GM18511 (cell line): ENCODE measurements at regions not wholly inside any gene's neighbourhood (a gene's known extent, or its start where the extent isn't known, plus 50 kb on each side); places are given as distances from the start of the nearest gene placed in this dataset.
"Not testable (repeated sequence)": the region's sequence is repeated elsewhere in the genome, so short reads cannot be mapped to it uniquely, and the experiment has no call there.

ENCODE experiments used
- ATAC-seq: cut with Tn5 transposase; IDR thresholded peaks from one replicate; pipeline ENCODE4 v1.9.1; 2021; ENCODE audit warnings: mild to moderate bottlenecking, moderate library complexity; ENCODE audit not compliant: unreplicated experiment

DNA sequence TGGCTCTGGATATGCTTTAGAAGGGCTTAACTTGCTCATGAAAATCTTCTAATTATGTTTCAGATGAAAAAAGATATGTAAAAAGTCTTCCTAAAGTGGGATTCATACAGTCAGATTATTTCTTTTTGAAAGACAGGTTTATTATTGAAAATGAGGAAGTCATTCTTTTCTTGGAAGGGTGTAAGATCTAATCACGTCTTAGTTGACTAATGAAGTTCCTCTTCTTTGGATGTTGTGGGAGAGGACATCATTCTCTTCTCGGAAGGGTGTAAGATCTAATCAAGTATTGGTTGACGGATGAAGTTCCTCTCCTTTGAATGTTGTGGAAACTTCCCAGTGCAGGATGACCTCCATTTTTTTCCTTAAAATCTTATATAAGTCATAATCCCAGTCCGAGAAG, 74.9 kb downstream of the ALG10 start:
- no peak for ATAC-seq

DNA sequence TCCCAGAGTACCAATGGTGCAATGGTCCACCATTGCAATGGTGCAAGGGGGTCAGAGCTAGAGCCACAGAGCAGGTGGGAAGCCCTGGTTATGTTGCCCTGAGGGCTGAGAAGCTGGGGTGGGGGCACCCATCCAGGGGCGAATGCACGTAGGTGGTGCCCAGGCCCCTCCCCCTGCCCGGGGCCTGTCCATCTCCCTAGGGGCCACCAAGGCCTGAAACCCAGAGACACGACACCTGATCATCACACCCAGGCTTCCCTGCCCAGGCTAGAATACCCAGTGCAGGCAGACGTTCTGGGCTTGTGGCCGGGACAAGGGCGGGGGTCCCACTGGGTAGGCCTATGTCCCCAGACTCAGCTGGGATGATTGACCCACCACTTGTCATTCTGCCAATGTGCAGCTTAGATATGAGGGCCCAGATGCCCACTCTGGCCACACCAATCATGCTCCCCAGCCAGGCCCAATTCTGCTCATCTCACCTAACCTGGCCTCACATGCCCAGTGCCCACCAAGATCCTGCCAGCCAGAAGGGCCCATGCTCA, 83.2 kb downstream of the ALG10 start:
- no peak for ATAC-seq

DNA sequence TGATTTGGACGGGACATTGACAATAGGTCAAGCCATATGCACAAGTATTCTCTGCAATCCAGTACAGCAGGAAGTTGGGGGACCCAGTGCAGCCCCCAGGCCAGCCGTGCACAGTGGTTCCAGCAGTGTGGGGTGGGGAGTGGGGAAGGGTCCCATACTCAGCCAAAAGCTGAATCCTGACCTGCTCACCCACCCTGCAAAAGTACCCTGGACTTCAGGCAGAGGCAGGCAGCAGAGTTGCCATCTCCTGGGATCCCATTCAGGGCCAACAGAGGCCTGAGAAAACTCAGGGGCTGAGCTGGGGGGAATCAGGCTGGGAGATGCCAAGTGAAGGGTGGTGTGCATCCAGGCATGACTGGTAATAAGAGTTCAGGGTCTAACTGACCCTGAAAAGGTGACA, 83.9 kb downstream of the ALG10 start:
- ATAC-seq: no peak

DNA sequence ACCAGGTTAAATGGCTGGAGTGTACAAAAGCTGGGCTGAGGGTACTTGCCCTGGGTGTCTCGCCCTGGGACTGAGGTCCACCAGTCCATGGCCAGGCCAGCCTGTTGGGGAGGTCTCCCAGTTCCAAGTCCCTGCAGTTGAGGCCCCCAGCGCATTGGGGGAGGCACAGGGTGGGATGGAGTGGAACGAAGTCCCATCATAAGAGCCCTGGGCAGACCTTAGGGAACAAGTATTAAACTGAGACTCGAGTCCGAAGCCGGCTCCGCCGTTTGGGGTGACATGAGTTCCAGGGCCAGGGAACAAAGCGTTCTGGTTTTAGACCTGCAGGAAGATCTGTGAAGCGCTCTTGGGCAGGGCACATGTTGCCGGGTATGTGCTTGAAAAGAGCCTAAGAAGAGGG, 84.7 kb downstream of the ALG10 start:
- no peak for ATAC-seq

DNA sequence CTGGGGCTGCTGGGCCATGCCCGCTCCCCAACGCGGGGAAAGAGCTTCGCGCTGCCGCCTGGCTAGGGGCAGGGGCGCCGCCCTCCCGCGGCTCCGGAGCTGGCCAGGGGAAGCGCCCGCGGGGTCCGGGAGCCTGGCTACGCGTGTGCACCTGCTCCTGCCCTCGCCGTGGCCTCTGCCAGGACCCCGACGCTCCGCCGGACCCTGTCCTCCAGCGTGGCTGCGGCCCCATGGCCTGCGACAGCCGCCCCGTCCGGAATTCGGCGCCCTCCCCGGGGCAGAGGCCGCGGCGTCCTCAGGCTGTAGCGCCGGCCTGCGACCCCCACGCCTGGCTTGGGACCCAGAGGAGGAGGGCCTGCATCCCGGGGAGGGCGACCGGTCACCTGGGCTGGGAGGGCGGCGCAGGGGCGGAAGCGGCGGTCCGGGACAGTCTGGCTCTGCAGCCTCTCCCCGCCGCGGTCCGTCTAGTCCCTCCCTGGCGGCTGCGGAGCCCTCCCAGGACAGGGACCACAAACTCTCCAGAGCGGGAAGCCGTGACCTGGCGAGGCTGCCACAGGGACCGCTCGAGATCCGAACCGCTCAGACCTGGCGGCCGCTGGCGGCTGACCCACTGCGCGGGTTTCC, 85.6 kb downstream of the ALG10 start:
- no peak for ATAC-seq

DNA sequence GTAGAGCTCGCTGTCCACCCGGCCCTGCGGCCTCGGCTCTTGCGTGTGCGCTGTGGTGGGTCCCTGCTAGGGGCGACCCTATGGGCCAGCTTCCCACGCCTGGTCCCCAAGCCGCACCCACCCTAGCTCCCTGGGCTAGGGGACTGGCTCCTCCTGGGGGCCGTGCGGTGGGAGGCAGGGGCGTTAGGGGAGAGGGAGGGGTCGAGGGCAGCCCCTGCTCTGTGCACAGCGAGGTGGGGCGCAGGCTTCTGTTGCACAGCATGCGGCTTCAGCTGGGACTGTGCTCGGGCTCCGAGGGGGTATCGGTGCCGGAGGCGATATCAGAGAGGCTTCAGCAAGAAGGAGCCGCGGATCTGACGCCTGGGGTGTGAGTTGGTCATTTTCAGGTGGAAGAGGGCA, 86.1 kb downstream of the ALG10 start:
- no peak for ATAC-seq

DNA sequence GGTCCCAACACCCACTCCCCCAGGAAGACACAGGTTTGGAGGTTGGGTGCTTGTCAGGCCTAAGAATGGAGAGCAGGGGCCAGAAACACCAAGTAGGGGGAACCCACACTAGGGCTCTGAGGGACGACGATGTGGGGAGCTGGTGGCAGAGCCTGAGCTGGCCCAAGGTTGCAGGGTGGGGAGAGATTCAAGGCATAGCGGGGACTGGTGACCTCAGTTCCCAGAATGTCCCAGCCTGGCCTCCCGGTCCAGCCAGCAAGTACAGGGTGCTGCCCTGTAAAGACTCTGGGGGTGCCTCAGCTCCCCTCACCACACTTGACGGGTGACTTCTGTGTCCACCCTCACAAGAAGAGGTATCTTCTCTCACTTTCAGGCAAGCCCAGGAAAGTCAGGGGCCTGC, 86.7 kb downstream of the ALG10 start:
- ATAC-seq: no peak

DNA sequence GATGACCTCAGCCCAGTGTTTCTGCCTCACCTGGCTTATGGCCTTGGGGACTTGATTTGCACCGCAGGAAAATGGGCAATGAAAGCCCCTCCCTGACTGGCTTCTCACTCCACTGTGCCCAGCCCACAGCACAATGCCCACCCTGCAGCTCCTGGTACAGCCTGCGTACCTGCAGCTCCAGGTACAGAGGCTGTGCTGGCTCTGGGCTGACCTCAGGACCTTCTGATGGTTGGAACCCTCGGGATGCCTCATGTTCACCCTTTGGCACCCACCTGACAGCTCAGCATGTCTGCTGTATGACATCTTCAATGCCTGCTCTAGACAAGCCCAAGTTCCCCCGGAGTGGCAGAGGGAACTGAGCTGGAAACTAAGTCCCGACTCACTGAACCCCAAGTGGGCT, 87.1 kb downstream of the ALG10 start:
- no peak for ATAC-seq

DNA sequence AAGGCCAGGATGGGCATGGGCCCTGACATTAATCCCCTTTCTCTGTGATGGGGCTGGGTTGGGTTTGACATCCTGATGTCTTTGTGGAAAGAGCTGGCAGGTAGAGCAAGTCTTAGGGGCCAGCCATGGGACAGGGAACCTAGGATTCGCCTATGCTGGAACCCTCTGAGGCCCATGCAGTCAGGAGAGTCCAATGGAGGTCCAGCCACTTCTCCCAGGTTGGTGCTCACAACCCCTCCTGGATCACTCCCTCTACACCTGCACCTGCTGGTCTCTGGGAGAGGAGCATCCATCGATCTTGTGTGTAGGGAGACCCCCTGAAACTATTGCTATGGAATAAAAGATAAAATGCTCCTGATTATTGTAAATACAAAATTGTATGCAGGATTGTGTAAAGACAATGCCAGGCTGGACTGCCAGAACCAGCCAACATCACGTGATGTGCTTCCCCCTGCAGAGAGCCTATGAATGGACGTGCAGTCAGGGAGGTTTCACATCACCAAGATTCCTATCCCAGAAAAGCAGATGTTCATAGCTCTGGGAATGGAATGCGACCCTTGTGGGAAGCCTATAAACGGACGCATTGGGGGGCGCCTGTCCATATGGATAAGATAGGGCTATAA, 87.7 kb downstream of the ALG10 start:
- ATAC-seq: not testable (repeated sequence)

DNA sequence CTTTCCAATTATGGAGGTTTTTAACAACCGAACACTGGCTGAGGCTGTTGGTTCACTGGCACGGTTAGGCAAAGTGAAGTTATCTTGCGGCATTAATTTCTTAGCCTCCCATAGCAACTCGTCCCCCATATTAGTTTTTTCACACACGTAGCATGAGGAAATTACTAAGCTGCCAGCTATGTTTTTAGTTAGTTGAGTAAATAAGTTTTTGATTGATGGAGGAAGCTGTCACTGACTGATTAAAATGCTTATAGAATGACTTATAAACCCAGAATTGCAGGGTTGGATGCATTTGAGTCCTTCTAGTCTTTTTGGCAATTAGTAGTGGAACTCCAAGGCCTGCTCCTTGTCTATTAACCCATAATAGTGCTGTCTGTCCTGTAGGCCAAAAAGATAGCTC, 97.1 kb downstream of the ALG10 start:
- no peak for ATAC-seq

DNA sequence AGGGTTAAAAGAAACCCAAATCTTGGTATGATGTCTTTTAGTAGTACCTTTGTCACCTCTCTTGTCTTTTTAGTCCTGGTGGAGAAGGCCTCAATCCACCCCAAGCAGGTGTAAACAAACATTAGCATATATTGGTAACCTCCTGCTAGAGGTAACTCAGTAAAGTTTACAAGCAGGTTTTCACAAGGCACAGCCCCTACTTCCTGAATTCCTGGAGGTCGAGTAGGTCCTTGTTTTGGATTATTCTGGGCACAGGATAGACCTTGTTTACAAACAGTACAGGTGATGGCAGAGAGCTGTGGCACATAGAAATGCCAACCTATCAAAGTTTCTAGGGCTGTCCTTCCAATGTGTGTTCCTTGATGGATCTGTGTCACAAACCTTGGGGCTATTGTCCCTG, 99.1 kb downstream of the ALG10 start:
- ATAC-seq: no peak

DNA sequence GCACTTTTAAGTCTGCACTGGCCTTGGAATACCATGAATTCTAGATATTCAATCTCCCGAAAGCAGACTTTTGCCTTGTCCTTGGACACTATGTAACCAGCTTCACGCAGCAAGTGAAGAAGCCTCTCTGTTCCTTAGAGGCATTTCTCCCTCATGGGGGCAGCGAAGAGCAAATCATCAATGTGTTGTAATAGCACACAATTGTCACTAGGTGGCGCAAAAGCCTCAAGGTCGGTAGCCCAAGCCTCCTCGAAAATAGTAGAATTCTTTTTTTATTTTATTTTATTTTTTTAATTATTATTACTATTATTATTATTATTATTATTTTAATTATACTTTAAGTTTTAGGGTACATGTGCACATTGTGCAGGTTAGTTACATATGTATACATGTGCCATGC, 100.8 kb downstream of the ALG10 start:
- ATAC-seq: peak; percentile 61

DNA sequence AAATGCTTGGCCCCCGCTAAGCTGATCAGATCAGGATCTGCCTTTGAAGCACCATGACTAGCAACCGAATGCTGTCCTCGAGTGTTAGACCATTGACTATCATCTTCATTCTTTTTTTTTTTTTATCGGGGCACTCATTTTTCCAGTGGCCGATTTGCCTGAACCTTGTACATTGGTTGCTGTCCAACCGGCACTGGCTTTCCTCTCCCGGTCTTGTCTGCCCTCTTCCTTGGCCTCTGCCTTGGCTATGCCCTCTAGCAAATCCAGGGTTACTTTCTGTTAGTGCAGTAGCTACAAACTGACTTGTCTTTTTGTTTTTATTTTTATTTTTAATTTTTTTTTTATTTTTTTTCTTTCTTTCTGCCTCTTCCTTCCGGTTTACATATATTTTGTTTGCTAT, 102.3 kb downstream of the ALG10 start:
- no peak for ATAC-seq

DNA sequence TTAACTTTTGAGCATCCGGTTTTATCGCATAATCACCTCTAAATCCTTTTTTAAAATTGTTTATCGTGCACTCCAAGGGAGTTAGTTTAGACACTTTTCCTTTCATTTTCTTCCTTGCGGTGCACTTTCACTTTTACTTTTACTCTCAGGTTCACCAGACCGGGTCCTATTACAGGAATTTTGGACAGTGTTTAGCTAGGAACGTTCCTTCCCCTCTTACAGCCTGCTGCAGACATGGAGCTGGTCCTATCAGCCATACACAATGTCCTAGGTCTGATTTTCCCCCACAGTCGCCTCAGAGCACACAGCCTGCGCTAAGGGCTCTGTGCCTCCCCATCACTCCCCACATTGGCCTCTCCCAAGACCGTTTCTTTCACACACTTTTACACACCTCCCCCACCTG, 103.9 kb downstream of the ALG10 start:
- peak; percentile 72 for ATAC-seq

DNA sequence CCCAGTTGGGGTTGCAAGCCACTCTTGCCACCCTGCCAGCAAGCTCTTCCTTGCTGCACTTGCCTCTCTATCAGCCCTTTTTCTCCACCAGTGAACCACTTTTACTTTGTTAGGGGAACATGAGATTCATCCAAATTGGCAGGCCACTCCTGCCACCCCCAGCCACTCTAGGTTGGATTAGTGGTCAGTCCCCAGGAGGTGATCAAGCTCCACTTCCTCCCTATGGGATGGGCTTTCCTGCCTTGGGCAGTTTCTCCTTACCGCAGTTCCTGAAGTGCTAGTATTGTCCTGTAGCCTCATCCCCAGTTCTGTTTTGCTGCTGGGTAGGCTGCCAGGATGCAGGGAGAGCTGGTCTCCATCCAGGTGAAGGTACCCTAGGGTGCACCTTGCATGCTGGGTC, 104.5 kb downstream of the ALG10 start:
- ATAC-seq: no peak

DNA sequence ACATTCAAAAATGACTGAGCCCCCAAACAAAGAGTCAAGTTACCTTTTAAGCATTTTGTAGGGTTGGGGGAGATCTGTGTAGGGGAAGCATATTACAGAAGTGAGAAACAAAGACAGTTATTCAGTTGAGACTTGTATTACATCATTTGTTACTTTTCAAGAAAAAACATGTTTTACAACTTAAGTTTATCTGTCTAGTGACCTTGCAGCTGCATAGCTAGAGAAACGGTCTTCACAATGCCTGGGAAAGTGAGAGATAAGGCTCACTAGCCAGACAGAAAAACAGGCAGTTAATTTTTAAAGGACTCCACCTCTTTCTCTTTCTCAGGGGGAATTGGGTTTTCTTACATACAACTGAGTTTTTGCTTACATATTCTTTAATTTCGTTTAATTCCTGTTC, 105.1 kb downstream of the ALG10 start:
- ATAC-seq: not testable (repeated sequence)

DNA sequence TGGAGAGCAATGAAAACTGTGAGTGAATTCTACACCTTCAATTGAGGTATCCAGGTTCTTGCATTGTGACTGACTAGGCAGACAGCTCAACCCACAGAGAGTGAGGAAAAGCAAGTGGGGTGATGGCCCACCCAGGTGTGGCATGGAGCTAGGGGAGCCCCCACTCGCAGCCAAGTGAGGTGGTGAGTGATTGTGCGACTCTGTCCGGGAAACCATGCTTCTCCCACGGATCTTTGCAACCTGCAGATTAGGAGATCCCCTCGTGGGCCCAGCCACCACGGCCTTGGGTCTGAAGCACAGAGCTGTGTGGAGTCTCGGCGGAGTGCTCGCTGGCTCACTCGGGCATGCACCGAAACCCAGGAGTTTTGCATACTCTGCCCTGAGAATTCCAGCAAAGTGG, 120.1 kb downstream of the ALG10 start:
- ATAC-seq: no peak

DNA sequence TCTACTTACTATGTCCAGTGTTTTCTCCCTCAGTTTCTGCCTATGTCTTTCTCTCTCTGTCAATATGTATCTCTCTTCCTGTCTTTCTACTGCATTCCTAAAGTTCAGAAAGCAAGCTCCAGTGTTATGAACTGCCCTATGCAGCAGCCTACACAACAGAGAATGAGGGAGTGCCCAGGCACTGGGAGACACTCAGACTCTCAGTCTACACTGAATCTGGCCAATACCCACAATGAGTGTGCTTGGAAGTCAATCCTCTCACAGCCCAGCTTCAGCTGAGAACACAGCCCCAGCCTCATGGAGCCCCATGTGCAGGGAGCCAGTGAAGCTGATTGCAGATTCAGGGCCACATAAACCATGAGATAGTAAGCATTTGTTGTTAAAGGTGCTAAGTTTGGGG, 128.7 kb downstream of the ALG10 start:
- ATAC-seq: no peak

DNA sequence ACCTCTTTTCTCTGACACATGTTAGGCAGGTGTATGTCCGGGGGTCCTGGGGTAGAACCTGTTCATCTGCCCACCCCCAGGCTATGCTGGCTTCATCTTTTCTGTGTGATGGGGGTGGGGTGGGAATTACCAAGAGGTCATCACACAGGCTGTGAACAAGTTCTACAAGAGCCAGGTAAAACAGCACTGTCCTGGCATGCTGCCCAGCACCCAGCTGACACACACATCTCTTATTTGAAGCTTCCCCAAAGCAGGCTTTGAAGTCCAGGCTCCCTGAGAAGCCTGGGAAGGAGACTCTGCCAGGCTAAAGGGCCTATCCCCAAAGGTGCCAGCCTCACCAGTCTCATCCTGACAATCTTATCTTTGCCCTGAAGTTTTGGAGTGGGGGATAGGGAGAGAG, 141.1 kb downstream of the ALG10 start:
- no peak for ATAC-seq

DNA sequence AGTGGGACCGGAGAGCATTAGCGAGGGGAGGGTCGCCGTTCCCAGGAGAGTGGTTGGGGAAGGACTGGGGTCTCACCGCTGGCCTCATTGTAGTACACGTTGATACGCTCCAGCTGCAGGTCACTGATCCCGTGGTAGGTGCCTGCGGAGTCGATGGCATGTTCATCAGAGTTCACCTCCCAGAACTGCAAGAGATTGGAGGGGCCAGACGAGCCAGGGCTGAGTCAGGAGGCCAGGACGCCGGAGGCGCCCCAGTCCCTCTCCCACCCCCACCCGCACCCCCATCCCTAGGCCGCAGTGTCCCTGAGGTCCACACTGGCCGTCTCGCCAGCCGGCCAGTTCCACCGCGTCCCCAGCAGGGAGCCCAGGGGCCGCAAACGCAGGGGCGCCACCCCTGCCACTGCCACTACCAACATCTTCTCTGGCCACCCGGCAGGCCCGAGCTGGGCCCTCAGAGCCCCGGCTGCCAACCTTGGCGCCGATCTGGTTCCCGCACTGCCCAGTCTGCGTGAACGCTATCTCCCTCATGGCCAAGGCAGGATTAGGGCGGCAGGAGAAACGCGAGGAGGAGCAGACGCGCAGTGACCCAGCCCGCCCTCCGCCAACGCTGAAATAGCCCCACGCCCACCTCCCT, 144.2 kb downstream of the ALG10 start:
- no peak for ATAC-seq

DNA sequence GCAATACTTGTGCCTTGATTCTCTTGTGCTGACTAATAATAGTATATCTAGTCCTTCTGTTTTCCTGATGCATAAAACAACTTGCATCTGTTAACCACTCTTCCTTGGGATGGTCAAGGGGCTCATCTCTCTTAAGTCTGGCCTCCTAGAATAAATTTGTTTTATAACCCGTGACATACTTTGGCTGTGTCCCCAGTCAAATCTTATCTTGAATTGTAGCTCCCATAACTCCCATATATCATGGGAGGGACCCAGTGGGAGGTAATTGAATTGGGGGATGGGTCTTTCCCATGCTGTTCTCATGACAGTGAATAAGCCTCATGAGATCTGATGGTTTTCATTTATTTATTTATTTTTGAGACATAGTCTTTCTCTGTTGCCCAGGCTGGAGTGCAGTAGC, 146.2 kb downstream of the ALG10 start:
- not testable (repeated sequence) for ATAC-seq

DNA sequence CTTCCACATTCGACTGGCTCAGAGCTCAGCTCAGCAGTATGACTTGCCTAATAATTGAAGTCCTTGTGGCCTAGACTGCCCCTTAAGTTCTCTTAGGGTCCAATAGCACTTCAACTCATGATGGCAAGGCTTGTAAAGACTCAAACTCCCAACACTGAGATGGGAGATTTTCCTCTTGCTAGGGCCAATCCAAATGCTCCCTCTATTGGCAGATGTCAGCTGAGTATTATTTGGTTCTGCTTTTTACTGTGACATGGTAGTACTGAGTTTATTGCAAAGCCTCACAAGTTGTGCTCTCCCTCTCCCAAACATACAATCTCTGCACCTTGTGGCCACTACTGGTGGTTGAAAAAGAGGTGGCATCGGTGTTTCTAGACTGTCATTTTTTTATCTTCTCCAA, 164.2 kb downstream of the ALG10 start:
- no peak for ATAC-seq
